HCT116 (cell line): ENCODE measurements at regions not wholly inside any gene's neighbourhood (a gene's known extent, or its start where the extent isn't known, plus 50 kb on each side); places are given as distances from the start of the nearest gene placed in this dataset.

Experiments
- EZH2phosphoT487 ChIP-seq: fragments of 200-600 bp; IDR thresholded peaks from 2 replicates; pipeline ENCODE4 v1.6.1; 2018; ENCODE audit warnings: antibody characterized with exemption, borderline replicate concordance
- POLR2A ChIP-seq: IDR thresholded peaks from 2 replicates; pipeline ENCODE4 v1.7.0; 2011; ENCODE audit warnings: borderline replicate concordance; ENCODE audit not compliant: insufficient read depth, insufficient read length; ENCODE audit errors: extremely low read depth
- RAD21 ChIP-seq: IDR thresholded peaks from 2 replicates; pipeline ENCODE4 v1.6.1; 2012; ENCODE audit warnings: low read depth, mild to moderate bottlenecking
- SIN3A ChIP-seq: IDR thresholded peaks from 2 replicates; pipeline ENCODE4 v1.6.1; 2012; ENCODE audit warnings: low read depth
- ZNF274 ChIP-seq: fragments of 200-500 bp; sonication (Bioruptor generic); IDR thresholded peaks from 2 replicates; pipeline ENCODE4 v1.6.1; 2014; ENCODE audit warnings: mild to moderate bottlenecking, low read depth, low read length, inconsistent platforms
- TF ChIP-seq, protein P1 (sequence below), 3 experiments: fragments of 200-600 bp in 1 of 3; sonication (generic) in 1 of 3; IDR thresholded peaks in 2 of 3; conservative IDR thresholded peaks in 1 of 3; 2 replicates each; pipeline ENCODE4 v1.5.1; 2012 to 2017; ENCODE audit warnings: low read depth in 2 of 3, low read length in 2 of 3, antibody characterized with exemption in 1 of 3, borderline replicate concordance in 1 of 3, control low read depth in 1 of 3, mild to moderate bottlenecking in 1 of 3, mixed read lengths in 1 of 3, mixed run types in 1 of 3, moderate library complexity in 1 of 3; ENCODE audit not compliant: insufficient read depth in 1 of 3
- TF ChIP-seq, protein P2 (sequence below): IDR thresholded peaks from 2 replicates; pipeline ENCODE4 v1.6.1; 2012; ENCODE audit warnings: low read depth
- TF ChIP-seq, protein P3 (sequence below): IDR thresholded peaks from 2 replicates; pipeline ENCODE4 v1.6.1; 2012

DNA sequence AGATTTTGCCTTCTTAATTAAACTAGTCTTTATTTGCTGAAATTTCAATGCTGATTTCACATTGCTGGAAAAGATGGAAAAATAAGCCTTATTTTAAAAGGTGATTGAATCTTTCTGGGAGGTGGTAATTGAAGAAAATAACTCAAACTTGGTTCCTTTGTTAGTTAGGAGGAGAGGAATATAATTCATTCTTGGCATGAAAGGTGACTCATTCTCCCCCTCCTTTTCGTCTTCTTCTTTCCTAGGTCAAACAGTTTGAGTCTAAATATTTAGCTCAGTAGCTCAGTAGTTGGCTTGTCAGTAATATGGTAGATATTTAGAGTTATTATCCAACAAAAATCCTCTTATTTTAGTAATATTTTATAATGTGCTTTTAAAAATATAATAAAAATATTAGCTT is 353.9 kb upstream of the MEF2C start:
- TF ChIP-seq EZH2phosphoT487 (no peak), RAD21 (no peak), POLR2A (no peak), ZNF274 (no peak), SIN3A (no peak)
- TF ChIP-seq, protein P1, sequence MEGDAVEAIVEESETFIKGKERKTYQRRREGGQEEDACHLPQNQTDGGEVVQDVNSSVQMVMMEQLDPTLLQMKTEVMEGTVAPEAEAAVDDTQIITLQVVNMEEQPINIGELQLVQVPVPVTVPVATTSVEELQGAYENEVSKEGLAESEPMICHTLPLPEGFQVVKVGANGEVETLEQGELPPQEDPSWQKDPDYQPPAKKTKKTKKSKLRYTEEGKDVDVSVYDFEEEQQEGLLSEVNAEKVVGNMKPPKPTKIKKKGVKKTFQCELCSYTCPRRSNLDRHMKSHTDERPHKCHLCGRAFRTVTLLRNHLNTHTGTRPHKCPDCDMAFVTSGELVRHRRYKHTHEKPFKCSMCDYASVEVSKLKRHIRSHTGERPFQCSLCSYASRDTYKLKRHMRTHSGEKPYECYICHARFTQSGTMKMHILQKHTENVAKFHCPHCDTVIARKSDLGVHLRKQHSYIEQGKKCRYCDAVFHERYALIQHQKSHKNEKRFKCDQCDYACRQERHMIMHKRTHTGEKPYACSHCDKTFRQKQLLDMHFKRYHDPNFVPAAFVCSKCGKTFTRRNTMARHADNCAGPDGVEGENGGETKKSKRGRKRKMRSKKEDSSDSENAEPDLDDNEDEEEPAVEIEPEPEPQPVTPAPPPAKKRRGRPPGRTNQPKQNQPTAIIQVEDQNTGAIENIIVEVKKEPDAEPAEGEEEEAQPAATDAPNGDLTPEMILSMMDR (IDR thresholded peaks at IDR 0.05 in 2 of 3, conservative IDR thresholded peaks at IDR 0.05 in 1 of 3; ENCODE audit: borderline replicate concordance in 1 of 3, insufficient read depth in 1 of 3, low read depth in 2 of 3, low read length in 2 of 3), result no peak
- TF ChIP-seq, protein P2, sequence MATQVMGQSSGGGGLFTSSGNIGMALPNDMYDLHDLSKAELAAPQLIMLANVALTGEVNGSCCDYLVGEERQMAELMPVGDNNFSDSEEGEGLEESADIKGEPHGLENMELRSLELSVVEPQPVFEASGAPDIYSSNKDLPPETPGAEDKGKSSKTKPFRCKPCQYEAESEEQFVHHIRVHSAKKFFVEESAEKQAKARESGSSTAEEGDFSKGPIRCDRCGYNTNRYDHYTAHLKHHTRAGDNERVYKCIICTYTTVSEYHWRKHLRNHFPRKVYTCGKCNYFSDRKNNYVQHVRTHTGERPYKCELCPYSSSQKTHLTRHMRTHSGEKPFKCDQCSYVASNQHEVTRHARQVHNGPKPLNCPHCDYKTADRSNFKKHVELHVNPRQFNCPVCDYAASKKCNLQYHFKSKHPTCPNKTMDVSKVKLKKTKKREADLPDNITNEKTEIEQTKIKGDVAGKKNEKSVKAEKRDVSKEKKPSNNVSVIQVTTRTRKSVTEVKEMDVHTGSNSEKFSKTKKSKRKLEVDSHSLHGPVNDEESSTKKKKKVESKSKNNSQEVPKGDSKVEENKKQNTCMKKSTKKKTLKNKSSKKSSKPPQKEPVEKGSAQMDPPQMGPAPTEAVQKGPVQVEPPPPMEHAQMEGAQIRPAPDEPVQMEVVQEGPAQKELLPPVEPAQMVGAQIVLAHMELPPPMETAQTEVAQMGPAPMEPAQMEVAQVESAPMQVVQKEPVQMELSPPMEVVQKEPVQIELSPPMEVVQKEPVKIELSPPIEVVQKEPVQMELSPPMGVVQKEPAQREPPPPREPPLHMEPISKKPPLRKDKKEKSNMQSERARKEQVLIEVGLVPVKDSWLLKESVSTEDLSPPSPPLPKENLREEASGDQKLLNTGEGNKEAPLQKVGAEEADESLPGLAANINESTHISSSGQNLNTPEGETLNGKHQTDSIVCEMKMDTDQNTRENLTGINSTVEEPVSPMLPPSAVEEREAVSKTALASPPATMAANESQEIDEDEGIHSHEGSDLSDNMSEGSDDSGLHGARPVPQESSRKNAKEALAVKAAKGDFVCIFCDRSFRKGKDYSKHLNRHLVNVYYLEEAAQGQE, result no peak
- TF ChIP-seq, protein P3, sequence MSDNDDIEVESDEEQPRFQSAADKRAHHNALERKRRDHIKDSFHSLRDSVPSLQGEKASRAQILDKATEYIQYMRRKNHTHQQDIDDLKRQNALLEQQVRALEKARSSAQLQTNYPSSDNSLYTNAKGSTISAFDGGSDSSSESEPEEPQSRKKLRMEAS, result no peak
